ENCODE measurements at regions not wholly inside any gene's neighbourhood (a gene's known extent, or its start where the extent isn't known, plus 50 kb on each side); places are given as distances from the start of the nearest gene placed in this dataset.

DNA sequence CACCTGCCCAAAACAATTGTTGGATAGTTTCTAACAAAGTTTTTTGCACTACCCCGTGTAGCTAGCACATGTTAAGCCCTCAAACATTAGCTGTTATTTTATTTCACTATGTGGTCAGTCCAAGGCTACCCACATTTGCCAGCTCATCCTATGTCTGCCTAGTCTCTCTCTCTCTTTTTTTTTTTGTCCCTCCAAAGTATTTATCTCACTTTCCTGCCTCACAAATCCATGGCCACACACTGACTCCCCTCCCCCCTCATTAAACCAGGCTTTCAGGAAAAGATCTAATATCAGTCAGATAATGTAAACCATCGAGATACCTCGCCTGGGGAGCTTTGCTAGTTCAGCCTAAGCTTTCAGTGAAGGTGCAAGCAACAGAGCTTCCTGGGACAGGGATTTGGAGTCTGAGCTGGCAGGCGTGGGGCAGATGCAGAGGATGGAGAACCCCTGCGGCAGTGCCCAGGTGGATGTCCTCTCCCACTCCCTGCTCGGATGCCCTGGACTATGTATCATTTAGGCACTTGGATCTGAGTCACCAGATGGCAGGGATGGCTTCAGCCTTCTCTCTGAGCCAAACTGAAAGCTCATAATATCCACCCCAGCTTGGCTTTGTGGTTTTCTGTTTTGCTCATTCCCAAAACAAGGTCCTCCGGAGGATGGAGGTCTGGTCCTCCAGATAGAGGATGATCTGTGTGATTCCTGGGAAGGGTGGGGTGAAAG, 73.7 kb upstream of the FOXF1 start:
- Histone ChIP-seq H3K4me2 (no peak overlapping the region), H3K4me3 (no peak overlapping the region), H3K9me2 (ENCODE audit: insufficient read depth) (no peaks in the 10 kb centered on the region), H4K20me1 (ENCODE audit: insufficient read depth) (peaks cover 3% of the 10 kb centered on the region; the same call in 1 of the 2 replicates), H3K27me3 (ENCODE audit: insufficient read depth, low read depth) (peaks cover 100% of the 10 kb centered on the region), H3K36me3 (ENCODE audit: low read depth) (no peaks in the 10 kb centered on the region), H2AFZ (no peak overlapping the region), H3F3A (ENCODE audit: insufficient read depth, low read depth) (no peaks in the 10 kb centered on the region), H3K4me1 (replicated peaks; ENCODE audit: insufficient read depth) (no peaks in the 10 kb centered on the region), H3K9me3 (ENCODE audit: insufficient read depth, low read depth) (no peaks in the 10 kb centered on the region), H3K27ac (no peak overlapping the region), H3K79me2 (ENCODE audit: low read depth) (no peaks in the 10 kb centered on the region)
- BruUV-seq (replicated peaks), result no TSS peak
- POLR2A ChIA-PET (ENCODE audit: unreplicated experiment), result no interaction called here
- CTCF ChIA-PET, result interaction anchor here (0.6 kb wide), 1 partner anchor 15 kb away, joined by 4 read pairs; no protein-coding TSS in a partner anchor
- TF ChIP-seq, protein P1, sequence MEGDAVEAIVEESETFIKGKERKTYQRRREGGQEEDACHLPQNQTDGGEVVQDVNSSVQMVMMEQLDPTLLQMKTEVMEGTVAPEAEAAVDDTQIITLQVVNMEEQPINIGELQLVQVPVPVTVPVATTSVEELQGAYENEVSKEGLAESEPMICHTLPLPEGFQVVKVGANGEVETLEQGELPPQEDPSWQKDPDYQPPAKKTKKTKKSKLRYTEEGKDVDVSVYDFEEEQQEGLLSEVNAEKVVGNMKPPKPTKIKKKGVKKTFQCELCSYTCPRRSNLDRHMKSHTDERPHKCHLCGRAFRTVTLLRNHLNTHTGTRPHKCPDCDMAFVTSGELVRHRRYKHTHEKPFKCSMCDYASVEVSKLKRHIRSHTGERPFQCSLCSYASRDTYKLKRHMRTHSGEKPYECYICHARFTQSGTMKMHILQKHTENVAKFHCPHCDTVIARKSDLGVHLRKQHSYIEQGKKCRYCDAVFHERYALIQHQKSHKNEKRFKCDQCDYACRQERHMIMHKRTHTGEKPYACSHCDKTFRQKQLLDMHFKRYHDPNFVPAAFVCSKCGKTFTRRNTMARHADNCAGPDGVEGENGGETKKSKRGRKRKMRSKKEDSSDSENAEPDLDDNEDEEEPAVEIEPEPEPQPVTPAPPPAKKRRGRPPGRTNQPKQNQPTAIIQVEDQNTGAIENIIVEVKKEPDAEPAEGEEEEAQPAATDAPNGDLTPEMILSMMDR (conservative IDR thresholded peaks at IDR 0.05), result no peak
- TF ChIP-seq EZH2 (IDR thresholded peaks at IDR 0.05; ENCODE audit: low read depth), result no peak
- intact Hi-C loops (cut with micrococcal nuclease; ENCODE audit: unreplicated experiment), result no loop called here
- DNase-seq, result no peak

DNA sequence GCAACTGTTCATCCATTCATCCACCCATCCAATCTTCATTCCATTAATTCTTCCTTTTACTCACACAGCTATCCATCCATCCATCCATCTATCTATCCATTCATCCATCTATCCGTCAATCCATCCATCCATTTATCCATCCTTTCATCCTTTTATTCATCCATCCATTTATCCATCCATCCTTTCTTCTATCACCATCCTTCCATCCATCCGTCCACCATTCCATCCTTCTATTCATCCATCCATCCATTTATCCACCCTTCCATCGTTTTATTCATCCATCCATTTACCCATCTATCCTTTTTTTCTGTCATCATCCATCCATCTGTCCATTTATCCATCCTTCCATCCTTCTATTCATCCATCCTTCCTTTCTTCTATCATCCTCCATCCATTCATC, 73.0 kb upstream of the FOXF1 start:
- CTCF ChIA-PET, result no interaction called here
- H3K4me2 ChIP-seq, result no peak overlapping the region
- H3K27ac ChIP-seq, result no peak overlapping the region
- no peak for DNase-seq
- H3K79me2 ChIP-seq (ENCODE audit: low read depth), result no peaks in the 10 kb centered on the region
- peaks cover 100% of the 10 kb centered on the region for H3K27me3 ChIP-seq (ENCODE audit: insufficient read depth, low read depth)
- TF ChIP-seq, protein P1 (conservative IDR thresholded peaks at IDR 0.05), result no peak
- no peak for TF ChIP-seq EZH2 (IDR thresholded peaks at IDR 0.05; ENCODE audit: low read depth)
- H3K4me3 ChIP-seq, result no peak overlapping the region
- H2AFZ ChIP-seq, result no peak overlapping the region
- H3K4me1 ChIP-seq (replicated peaks; ENCODE audit: insufficient read depth), result no peaks in the 10 kb centered on the region
- no peaks in the 10 kb centered on the region for H3K36me3 ChIP-seq (ENCODE audit: low read depth)
- no peaks in the 10 kb centered on the region for H3K9me2 ChIP-seq (ENCODE audit: insufficient read depth)
- peaks cover 3% of the 10 kb centered on the region; the same call in 1 of the 2 replicates for H4K20me1 ChIP-seq (ENCODE audit: insufficient read depth)
- intact Hi-C loops (cut with micrococcal nuclease; ENCODE audit: unreplicated experiment), result no loop called here
- no TSS peak for BruUV-seq (replicated peaks)
- H3K9me3 ChIP-seq (ENCODE audit: insufficient read depth, low read depth), result no peaks in the 10 kb centered on the region
- no peaks in the 10 kb centered on the region for H3F3A ChIP-seq (ENCODE audit: insufficient read depth, low read depth)
- POLR2A ChIA-PET (ENCODE audit: unreplicated experiment), result no interaction called here

DNA sequence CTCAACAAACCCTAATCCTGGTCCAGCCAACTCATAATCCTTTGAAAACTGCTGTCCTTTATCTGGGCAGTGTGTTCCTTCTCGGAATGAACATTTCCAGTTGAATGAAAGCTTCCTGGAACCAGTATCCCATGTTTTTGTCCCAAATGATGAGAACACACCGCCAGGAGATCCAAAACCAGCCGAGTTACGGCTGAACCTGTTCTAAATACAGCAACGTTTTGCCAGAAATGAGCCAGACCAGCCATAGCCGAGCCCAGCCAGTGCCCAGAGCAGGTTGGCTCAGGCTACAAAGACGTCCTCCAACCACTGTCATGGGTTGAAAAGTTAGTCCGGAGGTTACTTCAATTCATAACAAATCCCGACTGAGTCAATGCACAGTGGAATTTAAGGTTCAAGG, 67.6 kb upstream of the FOXF1 start:
- H2AFZ ChIP-seq, result no peak overlapping the region
- intact Hi-C loops (cut with micrococcal nuclease; ENCODE audit: unreplicated experiment), result no loop called here
- no peak overlapping the region for H3K27ac ChIP-seq
- H3K4me1 ChIP-seq (replicated peaks; ENCODE audit: insufficient read depth), result no peaks in the 10 kb centered on the region
- H3K9me2 ChIP-seq (ENCODE audit: insufficient read depth), result no peaks in the 10 kb centered on the region
- H3K36me3 ChIP-seq (ENCODE audit: low read depth), result no peaks in the 10 kb centered on the region
- no peak overlapping the region for H3K4me2 ChIP-seq
- no peaks in the 10 kb centered on the region for H3K9me3 ChIP-seq (ENCODE audit: insufficient read depth, low read depth)
- peaks cover 98% of the 10 kb centered on the region for H3K27me3 ChIP-seq (ENCODE audit: insufficient read depth, low read depth)
- no peak overlapping the region for H3K4me3 ChIP-seq
- peaks cover 2% of the 10 kb centered on the region; the same call in 1 of the 2 replicates for H4K20me1 ChIP-seq (ENCODE audit: insufficient read depth)
- no peak for TF ChIP-seq EZH2 (IDR thresholded peaks at IDR 0.05; ENCODE audit: low read depth)
- TF ChIP-seq, protein P1 (conservative IDR thresholded peaks at IDR 0.05), result no peak
- POLR2A ChIA-PET (ENCODE audit: unreplicated experiment), result interaction anchor here (0.9 kb wide), 1 partner anchor 184 kb away, joined by 8 read pairs; no protein-coding TSS in a partner anchor
- no peaks in the 10 kb centered on the region for H3F3A ChIP-seq (ENCODE audit: insufficient read depth, low read depth)
- DNase-seq, result no peak
- CTCF ChIA-PET, result no interaction called here
- no peaks in the 10 kb centered on the region for H3K79me2 ChIP-seq (ENCODE audit: low read depth)
- no TSS peak for BruUV-seq (replicated peaks)

Measured in PC-9 (cell line).